H1 (cell line): ENCODE measurements at regions not wholly inside any gene's neighbourhood (a gene's known extent, or its start where the extent isn't known, plus 50 kb on each side); places are given as distances from the start of the nearest gene placed in this dataset.

Source experiments
- BCL11A ChIP-seq, 2 experiments: IDR thresholded peaks; one replicate each; pipeline ENCODE4 v1.6.1; 2011; ENCODE audit warnings: low read depth in 2 of 2, low read length in 2 of 2, mild to moderate bottlenecking in 2 of 2
- CTCF ChIP-seq, 3 experiments: IDR thresholded peaks; 1 replicate in 2 of 3; 2 replicates in 1 of 3; pipeline versions ENCODE4 v1.5.1 to v1.6.1; 2011; ENCODE audit warnings: low read length in 3 of 3, mild to moderate bottlenecking in 3 of 3, inconsistent platforms in 2 of 3, low read depth in 1 of 3, moderate library complexity in 1 of 3; ENCODE audit not compliant: insufficient read depth in 1 of 3; ENCODE audit errors: control extremely low read depth in 1 of 3
- EP300 ChIP-seq, 2 experiments: IDR thresholded peaks; 1 replicate in 1 of 2; 2 replicates in 1 of 2; pipeline ENCODE4 v1.6.1; 2011 to 2012; ENCODE audit warnings: low read depth in 2 of 2, low read length in 2 of 2, mild to moderate bottlenecking in 2 of 2, borderline replicate concordance in 1 of 2, inconsistent platforms in 1 of 2, moderate library complexity in 1 of 2
- RAD21 ChIP-seq, 2 experiments: IDR thresholded peaks in 1 of 2; conservative IDR thresholded peaks in 1 of 2; 2 replicates each; pipeline ENCODE4 v1.6.1; 2011; ENCODE audit warnings: low read depth in 2 of 2, low read length in 2 of 2, improper control_type of control experiment in 1 of 2, inconsistent platforms in 1 of 2, mild to moderate bottlenecking in 1 of 2, moderate library complexity in 1 of 2

GRCh38 chr11:20310596-20311394 is 52.7 kb upstream of the HTATIP2 start:
- TF ChIP-seq EP300 (IDR thresholded peaks at IDR 0.05; ENCODE audit: borderline replicate concordance in 1 of 2, low read depth in 2 of 2, low read length in 2 of 2) (no peak), CTCF (IDR thresholded peaks at IDR 0.05; ENCODE audit: control extremely low read depth in 1 of 3, insufficient read depth in 1 of 3, low read depth in 1 of 3, low read length in 3 of 3) (no peak), BCL11A (IDR thresholded peaks at IDR 0.05; ENCODE audit: low read depth in 2 of 2, low read length in 2 of 2) (no peak), RAD21 (IDR thresholded peaks at IDR 0.05 in 1 of 2, conservative IDR thresholded peaks at IDR 0.05 in 1 of 2; ENCODE audit: low read depth in 2 of 2, low read length in 2 of 2) (no peak)
